Nephron (organoid): ENCODE measurements at regions not wholly inside any gene's neighbourhood (a gene's known extent, or its start where the extent isn't known, plus 50 kb on each side); places are given as distances from the start of the nearest gene placed in this dataset.
"Not testable (repeated sequence)": the region's sequence is repeated elsewhere in the genome, so short reads cannot be mapped to it uniquely, and the experiment has no call there.

Experiments used
- H3K27ac Mint-ChIP-seq, 3 experiments: 2 replicates each; pipeline ENCODE4 v1.8.0; 2020; ENCODE audit warnings: mixed read lengths in 3 of 3, mild to moderate bottlenecking in 2 of 3, moderate library complexity in 1 of 3
- H3K27me3 Mint-ChIP-seq: 2 replicates; pipeline ENCODE4 v1.8.0; 2021; ENCODE audit warnings: low read depth, mild to moderate bottlenecking, moderate library complexity, mixed read lengths
- H3K36me3 Mint-ChIP-seq: 2 replicates; pipeline ENCODE4 v1.8.0; 2020; ENCODE audit warnings: low read depth, mixed read lengths
- H3K4me1 Mint-ChIP-seq: 2 replicates; pipeline ENCODE4 v1.8.0; 2020; ENCODE audit warnings: mixed read lengths
- H3K4me3 Mint-ChIP-seq, 3 experiments: 2 replicates each; pipeline ENCODE4 v1.8.0; 2020; ENCODE audit warnings: mild to moderate bottlenecking in 3 of 3, mixed read lengths in 3 of 3, moderate library complexity in 2 of 3
- H3K9me3 Mint-ChIP-seq: 2 replicates; pipeline ENCODE4 v1.8.0; 2020; ENCODE audit warnings: mixed read lengths
- TF ChIP-seq, protein P1 (sequence below), 3 experiments: fragments of 200-600 bp; sonication (generic); IDR thresholded peaks; one replicate each; pipeline ENCODE4 v1.5.0; 2021; ENCODE audit warnings: antibody characterized with exemption in 3 of 3; ENCODE audit not compliant: unreplicated experiment in 3 of 3

DNA sequence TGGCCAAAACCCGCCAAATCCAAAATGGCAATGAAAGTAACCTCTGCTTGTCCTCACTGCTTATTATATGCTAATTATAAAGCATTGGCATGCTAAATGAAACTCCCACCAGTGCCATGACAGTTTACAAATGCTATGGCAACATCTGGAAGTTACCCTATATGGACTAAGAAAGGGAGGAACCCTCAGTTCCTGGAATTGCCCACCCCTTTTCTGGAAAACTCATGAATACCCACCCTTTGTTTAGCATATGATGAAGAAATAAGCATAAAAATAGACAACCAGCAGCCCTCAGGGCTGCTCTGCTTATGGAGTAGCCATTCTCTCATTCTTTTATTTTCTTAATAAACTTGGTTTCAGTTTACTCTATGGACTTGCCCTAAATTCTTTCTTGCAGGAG lies 269.8 kb downstream of the OLFM4 start:
- Mint-ChIP-seq H3K4me1 (no peaks in the 10 kb centered on the region), H3K9me3 (no peaks in the 10 kb centered on the region), H3K27me3 (no peaks in the 10 kb centered on the region), H3K4me3 (no peak overlapping the region), H3K36me3 (no peaks in the 10 kb centered on the region), H3K27ac (no peak overlapping the region)
- TF ChIP-seq, protein P1, sequence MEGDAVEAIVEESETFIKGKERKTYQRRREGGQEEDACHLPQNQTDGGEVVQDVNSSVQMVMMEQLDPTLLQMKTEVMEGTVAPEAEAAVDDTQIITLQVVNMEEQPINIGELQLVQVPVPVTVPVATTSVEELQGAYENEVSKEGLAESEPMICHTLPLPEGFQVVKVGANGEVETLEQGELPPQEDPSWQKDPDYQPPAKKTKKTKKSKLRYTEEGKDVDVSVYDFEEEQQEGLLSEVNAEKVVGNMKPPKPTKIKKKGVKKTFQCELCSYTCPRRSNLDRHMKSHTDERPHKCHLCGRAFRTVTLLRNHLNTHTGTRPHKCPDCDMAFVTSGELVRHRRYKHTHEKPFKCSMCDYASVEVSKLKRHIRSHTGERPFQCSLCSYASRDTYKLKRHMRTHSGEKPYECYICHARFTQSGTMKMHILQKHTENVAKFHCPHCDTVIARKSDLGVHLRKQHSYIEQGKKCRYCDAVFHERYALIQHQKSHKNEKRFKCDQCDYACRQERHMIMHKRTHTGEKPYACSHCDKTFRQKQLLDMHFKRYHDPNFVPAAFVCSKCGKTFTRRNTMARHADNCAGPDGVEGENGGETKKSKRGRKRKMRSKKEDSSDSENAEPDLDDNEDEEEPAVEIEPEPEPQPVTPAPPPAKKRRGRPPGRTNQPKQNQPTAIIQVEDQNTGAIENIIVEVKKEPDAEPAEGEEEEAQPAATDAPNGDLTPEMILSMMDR (IDR thresholded peaks at IDR 0.05; ENCODE audit: unreplicated experiment in 3 of 3): no peak

GRCh38 chr13:53301449-53301848 lies 272.8 kb downstream of the OLFM4 start:
- H3K9me3 Mint-ChIP-seq: no peaks in the 10 kb centered on the region
- no peaks in the 10 kb centered on the region for H3K4me1 Mint-ChIP-seq
- no peaks in the 10 kb centered on the region for H3K36me3 Mint-ChIP-seq
- TF ChIP-seq, protein P1 (IDR thresholded peaks at IDR 0.05; ENCODE audit: unreplicated experiment in 3 of 3): no peak
- no peak overlapping the region for H3K4me3 Mint-ChIP-seq
- H3K27ac Mint-ChIP-seq: no peak overlapping the region
- H3K27me3 Mint-ChIP-seq: no peaks in the 10 kb centered on the region

- not testable (repeated sequence) for H3K9me3 Mint-ChIP-seq, H3K36me3 Mint-ChIP-seq, H3K27me3 Mint-ChIP-seq, H3K4me1 Mint-ChIP-seq, H3K27ac Mint-ChIP-seq, H3K4me3 Mint-ChIP-seq
These were observed 276.8 kb downstream of the OLFM4 start for GRCh38 chr13:53305419-53305818.

DNA sequence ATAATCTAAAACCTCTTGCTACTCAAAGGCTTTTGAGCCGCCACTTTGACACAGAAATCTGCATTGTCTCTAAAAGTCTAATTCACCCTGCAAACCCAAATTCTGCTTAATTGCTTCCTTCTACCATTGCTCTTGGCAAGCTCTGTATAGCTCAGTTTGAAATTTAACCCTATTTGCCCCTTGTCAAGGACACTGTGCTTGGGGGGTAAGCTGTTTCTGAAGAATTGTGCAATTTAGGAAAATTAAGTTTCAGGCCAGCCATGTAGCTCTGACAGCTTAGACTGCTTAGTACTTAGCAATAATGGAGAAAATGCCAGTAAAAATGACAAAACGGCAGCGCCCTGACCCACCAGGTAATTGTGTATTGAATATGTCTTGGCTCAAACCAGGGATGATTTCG lies 282.2 kb downstream of the OLFM4 start:
- no peaks in the 10 kb centered on the region for H3K9me3 Mint-ChIP-seq
- no peak overlapping the region for H3K27ac Mint-ChIP-seq
- no peaks in the 10 kb centered on the region for H3K4me1 Mint-ChIP-seq
- peaks cover 7% of the 10 kb centered on the region for H3K27me3 Mint-ChIP-seq
- no peak overlapping the region for H3K4me3 Mint-ChIP-seq
- H3K36me3 Mint-ChIP-seq: no peaks in the 10 kb centered on the region
- TF ChIP-seq, protein P1 (IDR thresholded peaks at IDR 0.05; ENCODE audit: unreplicated experiment in 3 of 3): no peak

DNA sequence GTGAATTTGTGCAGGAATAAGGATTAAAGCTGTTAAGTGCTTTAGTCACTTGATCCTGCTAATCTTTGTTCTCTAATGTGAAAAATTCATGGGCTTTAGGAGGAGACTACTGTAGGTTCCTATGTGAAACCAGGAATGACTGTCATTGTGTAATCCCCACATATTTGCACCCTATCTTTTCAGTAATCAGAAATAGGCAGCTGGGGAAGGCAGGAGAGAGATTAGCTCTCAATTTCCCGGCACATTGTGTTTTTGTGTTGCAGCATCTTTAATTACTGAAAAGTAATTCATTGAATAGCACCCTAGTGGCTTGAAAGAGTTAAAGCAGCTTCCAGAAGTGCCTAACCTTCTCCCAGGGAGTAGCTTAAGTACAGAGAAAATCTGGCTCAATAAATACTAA lies 282.9 kb downstream of the OLFM4 start:
- Mint-ChIP-seq H3K9me3 (no peaks in the 10 kb centered on the region), H3K27me3 (peaks cover 7% of the 10 kb centered on the region), H3K27ac (no peak overlapping the region), H3K4me1 (no peaks in the 10 kb centered on the region), H3K4me3 (no peak overlapping the region), H3K36me3 (no peaks in the 10 kb centered on the region)
- TF ChIP-seq, protein P1 (IDR thresholded peaks at IDR 0.05; ENCODE audit: unreplicated experiment in 3 of 3): no peak

DNA sequence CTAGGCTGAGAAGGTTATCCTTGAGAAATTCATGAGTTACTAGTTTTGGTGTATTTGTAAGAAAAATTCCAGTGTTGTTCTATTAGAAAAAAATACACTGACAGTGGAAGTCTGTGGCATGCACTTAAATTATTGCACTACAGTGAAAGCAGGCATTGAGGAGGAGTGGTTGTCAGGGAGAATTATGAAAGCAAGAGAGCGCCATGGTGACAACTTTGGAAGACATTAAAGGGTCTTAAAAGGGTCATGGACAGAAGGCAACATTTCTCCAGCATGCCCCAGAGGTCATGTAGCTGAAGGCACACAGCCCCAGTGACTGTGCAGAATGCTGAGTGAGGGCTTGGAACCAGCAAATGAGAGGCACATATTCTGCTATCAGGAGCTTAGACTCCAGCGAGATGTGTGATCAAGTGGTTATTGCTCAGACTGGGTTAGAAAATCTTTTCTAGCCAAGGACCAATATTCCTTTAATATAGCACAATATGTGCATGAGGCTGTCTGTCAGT lies 292.7 kb downstream of the OLFM4 start:
- H3K4me1 Mint-ChIP-seq: peaks cover 14% of the 10 kb centered on the region
- no peaks in the 10 kb centered on the region for H3K36me3 Mint-ChIP-seq
- H3K9me3 Mint-ChIP-seq: no peaks in the 10 kb centered on the region

More for the DNA sequence above, 292.7 kb downstream of the OLFM4 start:
- TF ChIP-seq, protein P1 (IDR thresholded peaks at IDR 0.05; ENCODE audit: unreplicated experiment in 3 of 3): no peak
- Mint-ChIP-seq H3K27ac (peak overlapping the region in 1 of 3 experiments; percentile 5), H3K4me3 (no peak overlapping the region), H3K27me3 (peaks cover 6% of the 10 kb centered on the region)
